HK-2 (cell line): ENCODE measurements at regions not wholly inside any gene's neighbourhood (a gene's known extent, or its start where the extent isn't known, plus 50 kb on each side); places are given as distances from the start of the nearest gene placed in this dataset.

ENCODE experiments used
- DNase-seq: peaks from one replicate; pipeline ENCODE4 v3.0.0-alpha.2; 2018; ENCODE audit not compliant: unreplicated experiment

- DNase-seq: no peak
Measured at GRCh38 chr22:48116871-48117270, 1354.4 kb downstream of the TBC1D22A start.

- no peak for DNase-seq
Measured at GRCh38 chr22:48112687-48113521, 1350.5 kb downstream of the TBC1D22A start.

- no peak for DNase-seq
Measured at GRCh38 chr22:48106715-48107259, 1344.3 kb downstream of the TBC1D22A start.

GRCh38 chr22:48106215-48106614 lies 1343.8 kb downstream of the TBC1D22A start:
- no peak for DNase-seq

- no peak for DNase-seq
Measured at GRCh38 chr22:48105259-48105658, 1342.8 kb downstream of the TBC1D22A start.

DNA sequence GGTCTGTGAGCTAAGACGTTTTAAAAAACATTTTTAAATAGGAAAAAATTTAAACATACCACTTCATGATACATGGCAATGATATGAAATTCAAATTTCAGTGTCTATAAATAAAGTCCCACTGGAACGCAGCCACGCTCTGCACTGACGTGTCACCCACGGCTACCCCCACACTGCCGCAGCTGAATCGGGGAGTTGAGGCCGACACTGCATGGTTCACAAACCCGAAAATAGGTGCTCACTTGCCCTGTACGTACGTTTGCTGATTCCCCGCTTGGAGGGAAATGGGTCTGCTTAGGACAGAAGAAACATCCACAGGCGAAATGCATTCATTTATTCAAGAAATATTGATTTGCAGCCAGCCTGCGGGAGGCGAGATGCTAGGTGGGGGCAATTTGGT lies 1342.3 kb downstream of the TBC1D22A start:
- DNase-seq: no peak

GRCh38 chr22:48104102-48104738 lies 1341.8 kb downstream of the TBC1D22A start:
- DNase-seq: no peak

GRCh38 chr22:48103126-48103875 lies 1340.9 kb downstream of the TBC1D22A start:
- DNase-seq: no peak

GRCh38 chr22:48102581-48102980 lies 1340.1 kb downstream of the TBC1D22A start:
- DNase-seq: no peak

DNA sequence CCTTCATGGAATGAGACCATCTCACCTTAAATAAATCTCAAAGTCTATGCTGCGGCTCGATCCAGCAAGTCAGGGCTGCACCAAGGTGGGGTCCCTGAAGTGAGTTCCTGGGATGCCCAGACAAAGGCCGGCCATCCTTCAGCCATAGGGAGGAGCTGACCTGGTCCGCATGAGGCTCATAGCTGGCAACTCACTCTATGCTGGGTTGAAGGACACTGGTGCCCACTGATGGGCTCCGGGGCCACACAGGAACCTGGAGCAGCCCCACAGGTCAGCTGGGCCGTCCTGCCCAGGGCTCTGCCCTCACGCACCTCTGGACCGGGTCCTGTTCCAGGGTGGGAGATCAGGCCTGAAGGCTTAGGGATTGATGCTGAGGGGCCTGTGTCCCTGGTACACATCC lies 1339.3 kb downstream of the TBC1D22A start:
- DNase-seq: no peak

DNA sequence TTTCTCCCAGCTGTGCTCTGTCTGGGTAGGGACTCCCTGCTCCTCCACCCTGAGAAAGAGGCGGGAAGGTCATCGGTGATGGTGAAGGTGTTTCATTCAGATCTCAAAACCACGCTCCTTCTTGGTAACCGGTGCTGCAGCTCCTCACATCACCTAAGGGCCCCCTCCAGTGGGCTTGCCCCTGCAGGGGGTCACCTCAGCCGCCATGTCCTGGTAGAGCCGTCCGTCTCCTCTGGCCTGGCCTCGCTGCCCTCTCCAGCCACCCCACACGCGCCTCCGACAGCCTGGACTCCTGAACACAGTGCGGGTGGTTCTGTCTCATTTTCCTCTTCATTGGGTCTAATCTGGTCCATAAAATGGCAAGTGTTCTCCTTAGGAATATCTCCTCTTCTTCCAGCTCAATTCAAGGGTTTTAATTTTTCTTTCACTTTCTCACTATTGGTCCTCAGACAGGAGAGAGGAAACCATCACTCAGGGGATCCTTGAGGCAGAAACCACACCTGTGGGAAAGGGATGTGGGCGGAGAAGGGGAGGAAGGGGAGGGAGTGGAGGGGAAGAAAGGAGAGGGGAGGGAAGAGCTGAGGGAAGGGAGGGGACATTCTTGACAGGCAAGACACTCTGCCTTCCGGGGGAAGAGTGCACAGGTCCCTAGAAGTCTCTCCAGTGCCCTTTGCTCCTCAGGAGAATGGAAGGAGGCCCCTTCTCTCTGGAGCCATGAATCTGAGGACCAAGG lies 1338.4 kb downstream of the TBC1D22A start:
- no peak for DNase-seq

GRCh38 chr22:48099671-48100070 lies 1337.2 kb downstream of the TBC1D22A start:
- no peak for DNase-seq

DNA sequence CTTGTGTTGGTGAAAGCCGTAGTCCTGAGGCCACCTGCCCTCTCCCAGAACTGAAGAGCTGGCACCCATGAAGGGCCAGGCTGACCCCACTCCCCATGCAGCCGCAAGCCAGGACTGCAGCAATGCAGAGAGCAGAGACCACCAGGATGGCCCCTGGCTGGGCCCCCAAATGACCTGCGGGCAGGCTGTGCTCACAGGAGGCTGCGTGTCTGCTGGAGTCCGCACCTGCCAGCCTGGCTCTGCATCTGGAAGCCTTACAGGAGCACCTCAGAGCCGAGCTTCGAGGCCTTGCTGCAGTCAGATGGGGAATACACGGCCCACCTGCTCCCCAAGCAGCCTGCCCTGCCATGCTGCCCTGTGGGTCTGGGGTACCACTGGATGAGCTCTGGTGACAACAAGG lies 1336.8 kb downstream of the TBC1D22A start:
- no peak for DNase-seq

GRCh38 chr22:48098921-48099245 lies 1336.4 kb downstream of the TBC1D22A start:
- no peak for DNase-seq

GRCh38 chr22:48098243-48098920 lies 1335.9 kb downstream of the TBC1D22A start:
- no peak for DNase-seq

GRCh38 chr22:48097723-48098122 lies 1335.3 kb downstream of the TBC1D22A start:
- DNase-seq: no peak

GRCh38 chr22:48096851-48097665 lies 1334.6 kb downstream of the TBC1D22A start:
- DNase-seq: no peak

DNA sequence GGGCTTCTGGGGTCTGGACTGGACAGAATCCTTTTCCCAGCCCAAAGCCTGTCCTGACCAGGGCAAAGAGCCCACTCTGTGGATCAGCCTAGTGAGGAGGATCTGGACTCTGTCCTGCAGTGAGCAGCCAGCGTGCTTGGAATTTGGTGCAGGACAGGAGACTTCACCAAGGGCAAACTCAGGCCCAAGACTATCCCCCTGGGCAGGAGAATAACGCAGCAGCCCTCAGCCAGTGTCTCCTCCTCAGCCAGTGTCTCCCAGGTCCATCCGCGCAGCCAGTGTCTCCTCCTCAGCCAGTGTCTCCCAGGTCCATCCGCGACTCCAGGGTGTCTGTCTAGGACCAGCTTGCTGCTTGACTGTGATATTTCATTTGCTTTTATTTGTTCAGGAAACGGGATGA lies 1334.0 kb downstream of the TBC1D22A start:
- DNase-seq: no peak

DNA sequence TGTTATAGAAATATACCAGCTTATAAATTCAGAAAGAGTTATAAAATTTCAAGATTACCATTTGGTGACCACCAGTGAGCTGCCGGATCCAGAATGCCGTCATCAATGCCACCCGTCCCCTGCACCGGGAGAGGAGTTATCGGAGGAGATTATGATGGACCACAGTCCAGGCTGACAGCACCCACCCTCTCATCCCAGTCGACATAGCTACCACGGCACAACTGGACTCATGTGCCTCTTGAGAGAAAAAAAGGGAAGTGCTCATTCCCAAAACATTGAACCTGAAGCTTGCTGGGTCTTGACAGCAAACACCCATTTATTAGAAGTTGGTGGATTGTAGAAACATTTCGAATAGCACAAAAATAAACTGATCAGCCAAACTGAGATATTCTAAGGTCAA lies 1331.5 kb downstream of the TBC1D22A start:
- DNase-seq: no peak

DNA sequence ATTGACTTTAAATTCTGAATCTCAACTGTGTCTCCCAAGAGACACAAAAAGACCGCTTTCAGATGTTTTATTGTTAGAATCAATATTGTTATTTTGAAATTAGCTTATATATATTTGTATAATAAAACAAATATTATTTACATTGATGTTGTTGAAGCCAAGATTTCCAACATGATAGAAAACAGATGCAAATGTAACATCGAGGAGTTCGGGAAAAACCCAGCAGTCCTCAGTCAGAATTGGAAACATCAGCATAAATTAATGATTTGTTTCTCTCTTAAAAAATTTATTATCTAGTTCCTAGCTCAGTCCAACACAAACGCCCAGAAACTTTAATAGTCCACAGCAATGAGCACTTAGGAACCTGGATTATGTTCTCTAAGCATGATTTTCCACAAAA lies 1330.4 kb downstream of the TBC1D22A start:
- DNase-seq: no peak
